Neutrophil (primary cell): ENCODE measurements at regions not wholly inside any gene's neighbourhood (a gene's known extent, or its start where the extent isn't known, plus 50 kb on each side); places are given as distances from the start of the nearest gene placed in this dataset.

ENCODE experiments used
- H3K27ac ChIP-seq: fragments of 200-600 bp; sonication (generic); 2 replicates; pipeline ENCODE4 v1.5.1; 2016; ENCODE audit warnings: mild to moderate bottlenecking, moderate library complexity
- H3K27me3 ChIP-seq: fragments of 200-600 bp; sonication (generic); 2 replicates; pipeline ENCODE4 v1.6.0; 2016; ENCODE audit warnings: mild to moderate bottlenecking
- H3K36me3 ChIP-seq: fragments of 200-600 bp; sonication (generic); 2 replicates; pipeline ENCODE4 v1.5.1; 2017
- H3K4me1 ChIP-seq, 2 experiments: fragments of 200-600 bp in 1 of 2; sonication (generic) in 1 of 2; 1 replicate in 1 of 2; 2 replicates in 1 of 2; pipeline versions ENCODE4 v1.5.1 to v1.6.1; 2013 to 2016; ENCODE audit warnings: low read depth in 1 of 2, low read length in 1 of 2, mild to moderate bottlenecking in 1 of 2, moderate library complexity in 1 of 2; ENCODE audit not compliant: control insufficient read depth in 1 of 2, insufficient read depth in 1 of 2
- H3K4me3 ChIP-seq, 2 experiments: fragments of 200-600 bp in 1 of 2; sonication (generic) in 1 of 2; 1 replicate in 1 of 2; 2 replicates in 1 of 2; pipeline ENCODE4 v1.5.1; 2013 to 2016; ENCODE audit warnings: low read depth in 1 of 2, low read length in 1 of 2, mild to moderate bottlenecking in 1 of 2, moderate library complexity in 1 of 2
- H3K9me3 ChIP-seq: fragments of 200-600 bp; sonication (generic); 2 replicates; pipeline ENCODE4 v1.5.1; 2016
- CTCF ChIP-seq: fragments of 200-600 bp; sonication (generic); IDR thresholded peaks from 2 replicates; pipeline ENCODE4 v1.5.1; 2016; ENCODE audit warnings: antibody characterized with exemption

- no peaks in the 10 kb centered on the region for H3K9me3 ChIP-seq
- no peak for TF ChIP-seq CTCF
- H3K4me3 ChIP-seq, result peak overlapping the region in 1 of 2 experiments; percentile 1
- peak overlapping the region; percentile 60 for H3K27ac ChIP-seq
- peaks cover 26 to 32% of the 10 kb centered on the region in 2 experiments for H3K4me1 ChIP-seq
- no peaks in the 10 kb centered on the region for H3K27me3 ChIP-seq
- no peaks in the 10 kb centered on the region for H3K36me3 ChIP-seq
Observed at GRCh38 chr3:188940573-188940932, 231.2 kb upstream of the TPRG1 start.

- H3K36me3 ChIP-seq, result no peaks in the 10 kb centered on the region
- H3K9me3 ChIP-seq, result no peaks in the 10 kb centered on the region
- H3K4me3 ChIP-seq, result peak overlapping the region in 1 of 2 experiments; percentile 1
- H3K27me3 ChIP-seq, result no peaks in the 10 kb centered on the region
- peaks cover 26 to 32% of the 10 kb centered on the region in 2 experiments for H3K4me1 ChIP-seq
- no peak for TF ChIP-seq CTCF
- peak overlapping the region; percentile 60 for H3K27ac ChIP-seq
Observed at GRCh38 chr3:188941103-188941502, 230.7 kb upstream of the TPRG1 start.

- H3K4me1 ChIP-seq, result peaks cover 32 to 43% of the 10 kb centered on the region in 2 experiments
- no peak for TF ChIP-seq CTCF
- H3K36me3 ChIP-seq, result no peaks in the 10 kb centered on the region
- no peak overlapping the region for H3K27ac ChIP-seq
- H3K4me3 ChIP-seq, result no peak overlapping the region
- no peaks in the 10 kb centered on the region for H3K27me3 ChIP-seq
- no peaks in the 10 kb centered on the region for H3K9me3 ChIP-seq
Observed at GRCh38 chr3:188942191-188942590, 229.6 kb upstream of the TPRG1 start.

GRCh38 chr3:188943591-188943990 is 228.2 kb upstream of the TPRG1 start:
- no peak for TF ChIP-seq CTCF
- peak overlapping the region; percentile 18 for H3K27ac ChIP-seq
- H3K36me3 ChIP-seq, result no peaks in the 10 kb centered on the region
- H3K4me3 ChIP-seq, result no peak overlapping the region
- no peaks in the 10 kb centered on the region for H3K9me3 ChIP-seq
- H3K27me3 ChIP-seq, result no peaks in the 10 kb centered on the region
- peaks cover 46 to 57% of the 10 kb centered on the region in 2 experiments for H3K4me1 ChIP-seq

GRCh38 chr3:188944108-188944507 is 227.7 kb upstream of the TPRG1 start:
- no peaks in the 10 kb centered on the region for H3K36me3 ChIP-seq
- no peak for TF ChIP-seq CTCF
- H3K4me1 ChIP-seq, result peaks cover 51 to 62% of the 10 kb centered on the region in 2 experiments
- H3K27ac ChIP-seq, result peak overlapping the region; percentile 18
- no peaks in the 10 kb centered on the region for H3K9me3 ChIP-seq
- no peaks in the 10 kb centered on the region for H3K27me3 ChIP-seq
- no peak overlapping the region for H3K4me3 ChIP-seq
